ENCODE measurements at regions not wholly inside any gene's neighbourhood (a gene's known extent, or its start where the extent isn't known, plus 50 kb on each side); places are given as distances from the start of the nearest gene placed in this dataset.

DNA sequence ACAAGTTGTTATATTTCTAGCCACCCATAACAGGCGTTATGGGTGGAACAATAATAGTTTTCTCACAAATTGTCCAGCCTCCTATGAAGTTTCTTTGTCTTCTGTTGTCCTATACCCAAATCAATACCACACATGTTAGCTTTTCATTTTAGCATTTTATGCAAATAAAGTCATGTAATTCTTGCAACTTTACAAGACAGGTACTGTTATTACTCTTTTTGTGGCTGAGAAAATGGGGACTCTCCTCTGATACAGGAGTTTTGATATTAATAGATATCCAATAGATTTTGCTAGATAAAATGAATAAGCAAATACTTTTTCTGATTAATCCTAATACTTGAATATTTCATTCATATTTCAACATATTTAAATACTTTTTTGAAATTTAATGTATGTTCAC, 151.0 kb downstream of the PMAIP1 start:
- TF ChIP-seq, protein P1, sequence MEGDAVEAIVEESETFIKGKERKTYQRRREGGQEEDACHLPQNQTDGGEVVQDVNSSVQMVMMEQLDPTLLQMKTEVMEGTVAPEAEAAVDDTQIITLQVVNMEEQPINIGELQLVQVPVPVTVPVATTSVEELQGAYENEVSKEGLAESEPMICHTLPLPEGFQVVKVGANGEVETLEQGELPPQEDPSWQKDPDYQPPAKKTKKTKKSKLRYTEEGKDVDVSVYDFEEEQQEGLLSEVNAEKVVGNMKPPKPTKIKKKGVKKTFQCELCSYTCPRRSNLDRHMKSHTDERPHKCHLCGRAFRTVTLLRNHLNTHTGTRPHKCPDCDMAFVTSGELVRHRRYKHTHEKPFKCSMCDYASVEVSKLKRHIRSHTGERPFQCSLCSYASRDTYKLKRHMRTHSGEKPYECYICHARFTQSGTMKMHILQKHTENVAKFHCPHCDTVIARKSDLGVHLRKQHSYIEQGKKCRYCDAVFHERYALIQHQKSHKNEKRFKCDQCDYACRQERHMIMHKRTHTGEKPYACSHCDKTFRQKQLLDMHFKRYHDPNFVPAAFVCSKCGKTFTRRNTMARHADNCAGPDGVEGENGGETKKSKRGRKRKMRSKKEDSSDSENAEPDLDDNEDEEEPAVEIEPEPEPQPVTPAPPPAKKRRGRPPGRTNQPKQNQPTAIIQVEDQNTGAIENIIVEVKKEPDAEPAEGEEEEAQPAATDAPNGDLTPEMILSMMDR (IDR thresholded peaks at IDR 0.05), result no peak
- TF ChIP-seq EP300 (IDR thresholded peaks at IDR 0.05), result no peak
- no peak for TF ChIP-seq POLR2A (IDR thresholded peaks at IDR 0.05; ENCODE audit: low read depth)
- TF ChIP-seq POLR2AphosphoS5 (IDR thresholded peaks at IDR 0.05), result no peak
- Histone ChIP-seq H3K27ac (replicated peaks in 1 of 4) (no peak overlapping the region), H3K4me1 (peaks cover 0 to 8% (median 0%) of the 10 kb centered on the region in 4 donors), H3K9me3 (no peaks in the 10 kb centered on the region), H3K4me3 (no peak overlapping the region), H3K27me3 (no peaks in the 10 kb centered on the region), H3K36me3 (no peaks in the 10 kb centered on the region)
- WGBS, result 88% methylated on average over 1 of the region's 1 CpG
- no peak for DNase-seq (ENCODE audit: extremely low spot score)
- intact Hi-C loops (cut with DNase I), result no loop called here

DNA sequence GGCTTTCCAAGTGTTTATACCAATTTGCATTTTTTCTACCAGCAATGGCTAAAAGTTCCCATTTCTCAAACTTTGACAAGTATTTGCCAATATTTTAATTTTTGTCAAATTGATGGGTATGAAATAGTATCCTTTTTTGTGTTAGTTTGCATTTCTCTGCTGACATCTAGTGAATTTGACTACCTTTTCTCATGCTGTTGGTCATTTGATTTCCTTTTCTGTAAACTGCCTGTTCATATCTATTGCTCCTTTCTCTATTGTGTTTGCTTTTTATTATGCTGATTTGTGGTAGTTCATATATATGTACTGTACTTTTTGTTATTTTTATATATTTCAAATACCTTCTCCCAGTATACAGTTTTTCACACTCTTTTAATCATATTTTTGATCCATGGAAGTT, 149.4 kb downstream of the PMAIP1 start:
- Histone ChIP-seq H3K9me3 (no peaks in the 10 kb centered on the region), H3K4me3 (no peak overlapping the region), H3K27ac (replicated peaks in 1 of 4) (no peak overlapping the region), H3K4me1 (peaks cover 0 to 8% (median 2%) of the 10 kb centered on the region in 4 donors), H3K36me3 (no peaks in the 10 kb centered on the region), H3K27me3 (no peaks in the 10 kb centered on the region)
- TF ChIP-seq POLR2AphosphoS5 (IDR thresholded peaks at IDR 0.05) (no peak), EP300 (IDR thresholded peaks at IDR 0.05) (no peak), POLR2A (IDR thresholded peaks at IDR 0.05; ENCODE audit: low read depth) (no peak)
- TF ChIP-seq, protein P1 (IDR thresholded peaks at IDR 0.05), result no peak
- DNase-seq (ENCODE audit: extremely low spot score), result no peak
- intact Hi-C loops (cut with DNase I), result no loop called here

DNA sequence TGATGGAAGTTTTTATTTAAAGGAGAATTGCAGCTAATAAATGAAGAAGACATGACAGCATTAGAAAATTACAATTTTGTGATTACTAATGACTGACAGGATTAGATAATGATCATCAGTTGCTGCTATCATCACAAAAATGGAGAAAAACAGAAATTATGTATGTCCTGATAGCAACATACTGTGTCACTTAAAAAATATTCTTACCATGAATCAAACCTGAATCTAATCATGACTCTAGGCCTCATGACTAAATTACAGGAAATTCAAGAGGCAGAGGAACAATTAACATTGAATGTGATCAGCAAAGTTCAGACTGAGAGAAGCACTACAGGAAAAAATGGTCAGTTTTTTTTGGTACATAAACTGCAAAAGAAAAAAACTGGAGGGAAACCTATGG, 147.8 kb downstream of the PMAIP1 start:
- TF ChIP-seq POLR2AphosphoS5 (IDR thresholded peaks at IDR 0.05), result no peak
- intact Hi-C loops (cut with DNase I), result no loop called here
- Histone ChIP-seq H3K27ac (replicated peaks in 1 of 4) (no peak overlapping the region), H3K4me1 (peaks cover 0 to 4% (median 0%) of the 10 kb centered on the region in 4 donors), H3K27me3 (no peaks in the 10 kb centered on the region), H3K9me3 (no peaks in the 10 kb centered on the region), H3K4me3 (no peak overlapping the region), H3K36me3 (no peaks in the 10 kb centered on the region)
- DNase-seq (ENCODE audit: extremely low spot score), result no peak

DNA sequence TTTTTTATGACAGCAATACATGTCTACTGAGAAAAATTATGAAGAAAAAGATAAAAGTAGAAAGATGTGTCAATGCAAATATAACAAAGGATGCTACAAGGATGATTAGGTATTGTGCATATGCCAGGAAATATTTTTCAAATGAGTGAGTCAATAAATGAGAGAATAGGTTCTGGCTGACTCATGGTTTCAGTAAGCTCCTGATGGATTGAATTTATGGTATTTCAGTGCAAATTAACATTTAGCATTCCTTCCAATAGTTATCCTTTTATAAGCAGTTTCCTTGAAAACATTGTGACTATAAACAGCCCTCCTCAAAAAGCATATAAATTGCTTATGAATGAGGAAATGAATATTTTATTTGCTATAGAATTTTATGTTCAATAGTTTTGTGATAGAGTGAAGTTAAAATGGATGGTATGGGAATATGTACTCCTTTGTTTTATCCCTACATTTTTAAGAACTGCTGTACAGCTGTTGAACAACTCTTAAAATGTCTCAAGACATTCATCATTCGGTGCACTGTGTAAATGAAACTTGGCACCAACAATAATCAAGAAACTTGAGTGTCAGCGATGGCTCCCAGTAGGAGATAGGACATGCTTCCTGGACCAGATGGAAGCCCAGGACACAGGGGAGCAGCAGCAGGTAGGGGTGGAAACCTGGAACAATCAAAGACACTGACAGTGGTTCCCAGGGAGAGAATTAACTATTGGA, 144.7 kb downstream of the PMAIP1 start:
- H3K4me3 ChIP-seq, result no peak overlapping the region
- no peak for DNase-seq (ENCODE audit: extremely low spot score)
- H3K9me3 ChIP-seq, result no peaks in the 10 kb centered on the region
- no peaks in the 10 kb centered on the region for H3K27me3 ChIP-seq
- peaks cover 0 to 4% (median 0%) of the 10 kb centered on the region in 4 donors for H3K4me1 ChIP-seq
- H3K36me3 ChIP-seq, result no peaks in the 10 kb centered on the region
- TF ChIP-seq POLR2A (IDR thresholded peaks at IDR 0.05; ENCODE audit: low read depth) (no peak), POLR2AphosphoS5 (IDR thresholded peaks at IDR 0.05) (no peak), EP300 (IDR thresholded peaks at IDR 0.05) (no peak)
- TF ChIP-seq, protein P1 (IDR thresholded peaks at IDR 0.05), result no peak
- WGBS, result 39% methylated on average over 2 of the region's 2 CpGs
- no peak overlapping the region for H3K27ac ChIP-seq (replicated peaks in 1 of 4)
- intact Hi-C loops (cut with DNase I), result no loop called here

DNA sequence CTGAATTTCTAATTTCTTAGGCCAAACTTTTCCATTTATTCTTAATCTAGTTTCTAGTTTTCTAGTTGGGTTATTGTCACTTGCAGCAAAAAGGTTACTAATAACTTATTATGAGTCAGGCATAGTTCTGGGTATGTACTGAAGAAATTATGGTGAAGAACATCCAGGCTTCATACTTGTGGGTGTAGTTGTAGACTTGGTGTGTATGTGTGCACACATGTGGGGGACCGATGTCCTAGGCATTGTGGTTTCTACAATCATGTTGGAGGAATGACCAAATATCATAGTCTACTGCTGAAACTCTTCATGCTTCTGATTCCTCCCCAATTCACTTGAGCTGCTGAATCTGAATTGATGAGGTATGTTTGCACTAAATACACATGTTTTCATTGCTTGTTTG, 141.2 kb downstream of the PMAIP1 start:
- no peak for DNase-seq (ENCODE audit: extremely low spot score)
- WGBS, result 94% methylated on average over 1 of the region's 1 CpG
- no peak for TF ChIP-seq EP300 (IDR thresholded peaks at IDR 0.05)
- TF ChIP-seq, protein P1 (IDR thresholded peaks at IDR 0.05), result no peak
- TF ChIP-seq POLR2A (IDR thresholded peaks at IDR 0.05; ENCODE audit: low read depth), result no peak
- no peak for TF ChIP-seq POLR2AphosphoS5 (IDR thresholded peaks at IDR 0.05)
- no peaks in the 10 kb centered on the region for H3K27me3 ChIP-seq
- H3K4me1 ChIP-seq, result peaks cover 0 to 4% (median 0%) of the 10 kb centered on the region in 4 donors
- no peaks in the 10 kb centered on the region for H3K9me3 ChIP-seq
- no peak overlapping the region for H3K4me3 ChIP-seq
- no peaks in the 10 kb centered on the region for H3K36me3 ChIP-seq
- intact Hi-C loops (cut with DNase I), result no loop called here
- no peak overlapping the region for H3K27ac ChIP-seq (replicated peaks in 1 of 4)
